SK-N-SH treated with all-trans-retinoic acid at 6 μM for 48 hours (cell line): ENCODE measurements at regions not wholly inside any gene's neighbourhood (a gene's known extent, or its start where the extent isn't known, plus 50 kb on each side); places are given as distances from the start of the nearest gene placed in this dataset.

Experiments used
- ARNTL ChIP-seq: fragments of 450-650 bp; formaldehyde crosslinking; IDR thresholded peaks from 2 replicates; pipeline ENCODE4 v1.5.0; 2020; ENCODE audit warnings: low read depth, mild to moderate bottlenecking, moderate library complexity, borderline replicate concordance
- CSDC2 ChIP-seq: fragments of 250-450 bp; sonication (Bioruptor Pico); IDR thresholded peaks from 2 replicates; pipeline ENCODE4 v1.5.0; 2020; ENCODE audit warnings: mild to moderate bottlenecking, moderate library complexity
- ESRRG ChIP-seq: fragments of 250-450 bp; sonication (Bioruptor Pico); IDR thresholded peaks from 2 replicates; pipeline ENCODE4 v1.6.1; 2021; ENCODE audit warnings: mild to moderate bottlenecking
- GLIS3 ChIP-seq: fragments of 250-450 bp; sonication (Bioruptor Pico); IDR thresholded peaks from 2 replicates; pipeline ENCODE4 v1.5.0; 2020; ENCODE audit warnings: mild to moderate bottlenecking, moderate library complexity
- ISL1 ChIP-seq: fragments of 250-450 bp; sonication (Bioruptor Pico); IDR thresholded peaks from 2 replicates; pipeline ENCODE4 v2.1.2; 2022; ENCODE audit warnings: mild to moderate bottlenecking, moderate library complexity
- OSR1 ChIP-seq: fragments of 250-450 bp; sonication (Bioruptor Pico); IDR thresholded peaks from 2 replicates; pipeline ENCODE4 v1.8.0; 2022; ENCODE audit warnings: moderate library complexity, mild to moderate bottlenecking, inconsistent platforms
- RARB ChIP-seq: fragments of 250-450 bp; sonication (Bioruptor Pico); IDR thresholded peaks from 2 replicates; pipeline ENCODE4 v1.8.0; 2021; ENCODE audit warnings: mild to moderate bottlenecking, moderate library complexity
- SNAI2 ChIP-seq: fragments of 250-450 bp; sonication (Bioruptor Pico); IDR thresholded peaks from 2 replicates; pipeline ENCODE4 v1.5.0; 2020; ENCODE audit warnings: mild to moderate bottlenecking, moderate library complexity
- TOX ChIP-seq: fragments of 250-450 bp; sonication (Bioruptor Pico); IDR thresholded peaks from 2 replicates; pipeline ENCODE4 v1.8.0; 2021; ENCODE audit warnings: mild to moderate bottlenecking, moderate library complexity, borderline replicate concordance
- ZFP3 ChIP-seq: fragments of 250-450 bp; sonication (Bioruptor Pico); IDR thresholded peaks from 2 replicates; pipeline ENCODE4 v1.5.0; 2020; ENCODE audit warnings: mild to moderate bottlenecking, moderate library complexity
- ZNF565 ChIP-seq: fragments of 450-650 bp; formaldehyde crosslinking; conservative IDR thresholded peaks from 2 replicates; pipeline ENCODE4 v1.5.0; 2020; ENCODE audit warnings: low read depth, mild to moderate bottlenecking, moderate library complexity
- TF ChIP-seq, protein P1 (sequence below): fragments of 250-450 bp; sonication (Bioruptor Pico); IDR thresholded peaks from 2 replicates; pipeline ENCODE4 v1.5.1; 2020; ENCODE audit warnings: low read depth, mild to moderate bottlenecking, moderate library complexity
- TF ChIP-seq, protein P2 (sequence below): fragments of 250-450 bp; sonication (Bioruptor Pico); IDR thresholded peaks from 2 replicates; pipeline ENCODE4 v1.8.0; 2020; ENCODE audit warnings: mild to moderate bottlenecking, moderate library complexity, borderline replicate concordance
- TF ChIP-seq, protein P3 (sequence below): fragments of 250-450 bp; sonication (Bioruptor Pico); IDR thresholded peaks from 2 replicates; pipeline ENCODE4 v1.5.0; 2020; ENCODE audit warnings: mild to moderate bottlenecking, moderate library complexity

DNA sequence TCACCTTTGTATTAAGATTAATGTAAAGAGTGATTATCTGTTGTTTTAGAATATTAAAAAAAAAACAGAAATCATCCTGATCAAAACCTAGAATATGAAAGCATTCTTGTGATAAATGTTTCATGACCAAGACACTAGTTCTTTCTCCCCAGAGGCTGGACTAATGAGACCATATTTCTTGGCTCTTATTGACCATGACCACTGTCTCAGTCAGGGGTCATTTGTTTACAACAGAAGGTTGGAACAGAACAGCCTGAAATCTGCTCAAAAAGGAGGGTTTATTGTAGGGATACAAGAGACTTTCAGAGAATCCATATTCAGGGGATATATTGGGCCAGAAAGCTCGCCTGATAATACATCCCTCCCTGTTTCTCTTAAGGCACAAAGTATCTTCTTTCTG lies 87.7 kb downstream of the TMEM30B start:
- TF ChIP-seq CSDC2 (CRISPR knock-in tag) = no peak
- TF ChIP-seq, protein P1, sequence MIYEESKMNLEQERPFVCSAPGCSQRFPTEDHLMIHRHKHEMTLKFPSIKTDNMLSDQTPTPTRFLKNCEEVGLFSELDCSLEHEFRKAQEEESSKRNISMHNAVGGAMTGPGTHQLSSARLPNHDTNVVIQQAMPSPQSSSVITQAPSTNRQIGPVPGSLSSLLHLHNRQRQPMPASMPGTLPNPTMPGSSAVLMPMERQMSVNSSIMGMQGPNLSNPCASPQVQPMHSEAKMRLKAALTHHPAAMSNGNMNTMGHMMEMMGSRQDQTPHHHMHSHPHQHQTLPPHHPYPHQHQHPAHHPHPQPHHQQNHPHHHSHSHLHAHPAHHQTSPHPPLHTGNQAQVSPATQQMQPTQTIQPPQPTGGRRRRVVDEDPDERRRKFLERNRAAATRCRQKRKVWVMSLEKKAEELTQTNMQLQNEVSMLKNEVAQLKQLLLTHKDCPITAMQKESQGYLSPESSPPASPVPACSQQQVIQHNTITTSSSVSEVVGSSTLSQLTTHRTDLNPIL (CRISPR knock-in tag) = no peak
- no peak for TF ChIP-seq OSR1 (CRISPR knock-in tag)
- TF ChIP-seq, protein P2, sequence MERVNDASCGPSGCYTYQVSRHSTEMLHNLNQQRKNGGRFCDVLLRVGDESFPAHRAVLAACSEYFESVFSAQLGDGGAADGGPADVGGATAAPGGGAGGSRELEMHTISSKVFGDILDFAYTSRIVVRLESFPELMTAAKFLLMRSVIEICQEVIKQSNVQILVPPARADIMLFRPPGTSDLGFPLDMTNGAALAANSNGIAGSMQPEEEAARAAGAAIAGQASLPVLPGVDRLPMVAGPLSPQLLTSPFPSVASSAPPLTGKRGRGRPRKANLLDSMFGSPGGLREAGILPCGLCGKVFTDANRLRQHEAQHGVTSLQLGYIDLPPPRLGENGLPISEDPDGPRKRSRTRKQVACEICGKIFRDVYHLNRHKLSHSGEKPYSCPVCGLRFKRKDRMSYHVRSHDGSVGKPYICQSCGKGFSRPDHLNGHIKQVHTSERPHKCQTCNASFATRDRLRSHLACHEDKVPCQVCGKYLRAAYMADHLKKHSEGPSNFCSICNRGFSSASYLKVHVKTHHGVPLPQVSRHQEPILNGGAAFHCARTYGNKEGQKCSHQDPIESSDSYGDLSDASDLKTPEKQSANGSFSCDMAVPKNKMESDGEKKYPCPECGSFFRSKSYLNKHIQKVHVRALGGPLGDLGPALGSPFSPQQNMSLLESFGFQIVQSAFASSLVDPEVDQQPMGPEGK (CRISPR knock-in tag) = no peak
- TF ChIP-seq, protein P3, sequence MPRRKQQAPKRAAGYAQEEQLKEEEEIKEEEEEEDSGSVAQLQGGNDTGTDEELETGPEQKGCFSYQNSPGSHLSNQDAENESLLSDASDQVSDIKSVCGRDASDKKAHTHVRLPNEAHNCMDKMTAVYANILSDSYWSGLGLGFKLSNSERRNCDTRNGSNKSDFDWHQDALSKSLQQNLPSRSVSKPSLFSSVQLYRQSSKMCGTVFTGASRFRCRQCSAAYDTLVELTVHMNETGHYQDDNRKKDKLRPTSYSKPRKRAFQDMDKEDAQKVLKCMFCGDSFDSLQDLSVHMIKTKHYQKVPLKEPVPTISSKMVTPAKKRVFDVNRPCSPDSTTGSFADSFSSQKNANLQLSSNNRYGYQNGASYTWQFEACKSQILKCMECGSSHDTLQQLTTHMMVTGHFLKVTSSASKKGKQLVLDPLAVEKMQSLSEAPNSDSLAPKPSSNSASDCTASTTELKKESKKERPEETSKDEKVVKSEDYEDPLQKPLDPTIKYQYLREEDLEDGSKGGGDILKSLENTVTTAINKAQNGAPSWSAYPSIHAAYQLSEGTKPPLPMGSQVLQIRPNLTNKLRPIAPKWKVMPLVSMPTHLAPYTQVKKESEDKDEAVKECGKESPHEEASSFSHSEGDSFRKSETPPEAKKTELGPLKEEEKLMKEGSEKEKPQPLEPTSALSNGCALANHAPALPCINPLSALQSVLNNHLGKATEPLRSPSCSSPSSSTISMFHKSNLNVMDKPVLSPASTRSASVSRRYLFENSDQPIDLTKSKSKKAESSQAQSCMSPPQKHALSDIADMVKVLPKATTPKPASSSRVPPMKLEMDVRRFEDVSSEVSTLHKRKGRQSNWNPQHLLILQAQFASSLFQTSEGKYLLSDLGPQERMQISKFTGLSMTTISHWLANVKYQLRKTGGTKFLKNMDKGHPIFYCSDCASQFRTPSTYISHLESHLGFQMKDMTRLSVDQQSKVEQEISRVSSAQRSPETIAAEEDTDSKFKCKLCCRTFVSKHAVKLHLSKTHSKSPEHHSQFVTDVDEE (CRISPR knock-in tag) = no peak
- no peak for TF ChIP-seq ESRRG
- TF ChIP-seq RARB = no peak
- TF ChIP-seq SNAI2 (CRISPR knock-in tag) = no peak
- no peak for TF ChIP-seq ISL1
- TF ChIP-seq ZNF565 (CRISPR knock-in tag) = no peak
- no peak for TF ChIP-seq GLIS3 (CRISPR knock-in tag)
- no peak for TF ChIP-seq ZFP3 (CRISPR knock-in tag)
- TF ChIP-seq TOX (CRISPR knock-in tag) = no peak
- no peak for TF ChIP-seq ARNTL (CRISPR knock-in tag)
